DLD1 (cell line): ENCODE measurements at regions not wholly inside any gene's neighbourhood (a gene's known extent, or its start where the extent isn't known, plus 50 kb on each side); places are given as distances from the start of the nearest gene placed in this dataset.

Experiments
- in situ Hi-C: cut with HindIII; loops from 2 replicates; pipeline ENCODE4 v1.10.0; 2017; ENCODE audit warnings: low sequenced_read_pairs

DNA sequence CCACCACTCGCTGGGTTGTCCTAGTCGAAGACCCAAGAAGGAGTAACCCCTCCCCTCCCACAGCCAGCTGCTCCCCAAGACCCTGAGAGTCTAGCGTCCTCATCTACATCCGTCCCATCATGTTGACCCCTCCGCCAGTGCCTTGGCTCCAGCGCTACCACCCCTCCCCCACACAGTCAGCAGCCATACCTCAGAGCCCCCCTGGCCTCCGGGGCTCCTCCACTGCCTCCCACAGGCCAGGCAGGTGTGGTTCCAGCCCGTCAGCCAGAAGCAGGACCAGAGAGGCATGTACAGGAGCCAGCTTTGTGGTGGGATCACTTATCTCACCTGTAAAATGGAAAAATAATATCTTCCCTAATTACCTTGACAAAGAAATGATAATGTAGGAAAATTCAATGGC lies 51.5 kb upstream of the PHF21B start:
- in situ Hi-C loops, result no loop called here

DNA sequence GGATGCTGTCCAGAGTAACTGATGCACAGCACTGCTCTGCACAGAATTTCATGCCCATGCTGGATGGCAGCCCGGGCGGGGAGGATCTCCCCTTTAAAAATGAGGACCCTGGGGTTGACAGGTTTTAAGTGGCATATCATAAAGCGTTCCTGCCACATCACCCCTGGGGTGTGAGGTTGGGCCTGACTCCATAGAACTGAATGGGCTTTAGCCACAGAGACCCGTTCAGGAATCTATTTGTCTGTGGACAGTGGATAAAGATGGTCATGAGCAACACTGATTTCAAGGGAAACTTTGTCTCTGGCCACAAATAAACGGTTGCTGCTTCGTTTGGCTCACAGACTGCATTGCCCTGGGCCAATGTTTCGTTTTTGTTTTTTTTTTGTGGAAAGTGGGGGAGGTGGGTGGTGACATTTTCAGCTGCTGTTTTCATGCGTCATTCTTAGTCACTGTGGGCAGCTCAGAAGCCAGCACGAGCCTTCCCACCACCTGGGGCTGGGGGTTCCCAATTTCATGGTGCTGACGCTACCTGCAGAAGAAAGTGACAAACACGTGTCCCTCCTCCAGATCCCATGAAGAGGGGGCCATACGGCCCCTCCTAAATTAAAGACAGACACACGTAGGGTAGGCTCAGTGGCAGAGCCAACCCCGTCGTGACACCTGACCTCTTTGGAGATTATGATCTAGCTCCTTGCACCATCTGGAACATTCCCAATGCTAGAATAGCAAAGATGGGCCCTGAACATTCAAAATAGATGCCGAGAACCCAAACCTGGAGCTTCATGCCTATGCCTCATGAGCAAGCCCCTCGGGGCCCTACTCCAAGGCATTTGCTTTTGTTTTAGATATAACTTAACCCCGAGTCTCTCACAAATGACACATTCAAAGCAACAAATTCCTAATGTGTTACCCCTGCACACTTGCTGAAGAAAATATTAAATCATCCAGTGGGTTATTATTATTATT lies 54.8 kb upstream of the PHF21B start:
- in situ Hi-C loops, result no loop called here

DNA sequence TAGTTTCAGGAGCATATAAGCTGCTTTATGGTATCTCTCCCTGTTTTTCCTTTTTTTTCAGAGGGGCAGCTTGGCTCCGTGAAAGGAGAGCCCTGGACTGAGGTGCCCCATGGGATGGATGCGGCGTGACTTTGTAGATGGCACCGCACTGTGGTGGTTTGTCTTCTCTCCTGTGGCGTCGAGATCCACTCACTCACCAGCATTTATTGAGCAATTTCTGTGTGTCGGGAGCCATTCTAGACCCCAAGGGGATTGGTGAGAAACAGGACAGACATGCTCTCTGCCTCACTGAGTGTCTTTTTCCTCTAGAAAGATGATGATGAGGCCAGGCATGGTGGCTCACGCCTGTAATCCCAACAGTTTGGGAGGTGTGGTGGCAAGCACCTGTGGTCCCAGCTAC lies 55.9 kb upstream of the PHF21B start:
- in situ Hi-C loops, result no loop called here

DNA sequence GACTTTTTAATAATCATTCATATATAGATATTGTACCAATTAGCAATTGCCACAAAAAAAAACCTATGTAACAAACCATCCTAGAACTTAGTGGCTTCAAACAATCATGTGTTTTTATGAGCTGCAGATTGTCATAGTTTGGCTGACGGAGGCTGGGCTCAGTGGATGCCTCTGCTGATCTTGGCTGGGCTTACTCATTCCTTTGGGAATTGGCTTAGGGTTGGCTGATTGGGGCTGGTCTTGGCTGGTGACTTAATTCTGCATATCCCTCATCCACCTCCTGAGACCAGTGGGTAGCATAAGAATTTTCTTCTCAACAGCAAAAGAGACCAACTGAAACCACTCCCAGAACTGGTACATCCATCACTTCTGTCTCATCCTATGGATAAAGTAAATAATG lies 57.9 kb upstream of the PHF21B start:
- in situ Hi-C loops, result no loop called here

DNA sequence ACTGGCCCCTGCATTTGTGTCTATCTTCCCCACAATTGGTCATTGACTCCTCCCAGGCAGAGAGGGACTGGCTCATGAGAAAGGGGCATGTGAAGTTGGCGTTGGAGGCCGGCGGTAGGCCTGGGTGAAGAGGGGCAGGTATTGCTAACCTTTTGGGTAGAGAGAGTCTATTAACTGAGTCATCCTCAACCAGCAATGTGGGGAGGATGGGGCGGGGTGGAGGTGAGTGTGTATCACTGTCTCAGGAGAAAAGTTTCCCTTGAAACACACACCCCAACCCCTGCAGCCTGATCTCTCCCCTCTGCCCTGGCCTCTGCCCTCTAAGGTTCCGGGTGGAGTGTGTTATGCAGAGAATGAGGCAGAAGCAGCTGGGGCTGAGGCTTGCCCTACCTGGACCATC lies 60.1 kb upstream of the PHF21B start:
- in situ Hi-C loops, result no loop called here

DNA sequence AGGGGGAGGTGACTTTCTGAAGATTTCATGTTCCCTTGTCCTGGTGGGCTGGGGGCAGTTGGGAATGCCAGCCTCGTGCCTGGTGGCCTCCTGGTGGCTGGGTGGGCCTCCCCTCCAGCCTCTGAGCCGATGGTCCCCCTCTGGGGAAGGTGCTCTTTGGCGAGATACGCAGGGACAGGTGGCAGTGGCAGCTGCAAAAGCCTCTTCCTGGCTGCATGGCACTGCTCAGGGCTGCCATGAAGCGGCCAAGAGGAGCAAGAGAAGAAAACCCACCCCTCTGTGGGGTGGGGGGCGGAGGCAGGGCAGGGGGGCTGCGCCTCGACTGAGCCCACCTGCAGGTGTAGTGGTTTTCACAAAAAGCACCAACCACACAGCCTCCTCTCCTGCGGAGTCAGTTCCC lies 61.8 kb upstream of the PHF21B start:
- in situ Hi-C loops, result no loop called here

DNA sequence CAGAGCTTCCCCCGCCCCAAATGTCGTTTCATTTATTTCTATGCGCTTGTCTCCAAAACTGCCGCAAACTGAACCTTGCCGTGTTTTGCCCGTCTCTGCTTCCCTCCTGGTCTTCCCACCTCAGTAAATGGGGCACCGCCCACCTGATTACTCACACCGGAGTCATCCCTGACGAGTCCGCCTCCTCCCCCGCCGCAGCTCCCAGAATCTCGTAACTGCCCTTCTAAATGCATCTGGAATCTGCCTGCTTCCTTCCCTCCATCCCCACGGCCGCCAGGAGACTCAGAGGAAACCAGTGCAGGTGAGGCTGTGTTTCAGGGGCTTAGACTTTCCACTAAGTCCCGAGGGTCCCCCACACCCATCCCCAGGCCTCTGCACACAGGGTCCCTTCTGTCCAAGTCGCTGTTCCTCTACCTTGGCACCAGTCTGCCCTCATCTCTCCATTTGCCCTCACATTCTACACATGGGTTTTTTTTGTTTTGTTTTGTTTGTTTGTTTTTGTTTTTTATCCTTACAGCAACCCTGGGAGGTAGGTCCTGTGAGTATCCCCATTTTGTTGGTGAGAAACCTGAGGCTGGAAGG lies 62.6 kb upstream of the PHF21B start:
- in situ Hi-C loops, result no loop called here

DNA sequence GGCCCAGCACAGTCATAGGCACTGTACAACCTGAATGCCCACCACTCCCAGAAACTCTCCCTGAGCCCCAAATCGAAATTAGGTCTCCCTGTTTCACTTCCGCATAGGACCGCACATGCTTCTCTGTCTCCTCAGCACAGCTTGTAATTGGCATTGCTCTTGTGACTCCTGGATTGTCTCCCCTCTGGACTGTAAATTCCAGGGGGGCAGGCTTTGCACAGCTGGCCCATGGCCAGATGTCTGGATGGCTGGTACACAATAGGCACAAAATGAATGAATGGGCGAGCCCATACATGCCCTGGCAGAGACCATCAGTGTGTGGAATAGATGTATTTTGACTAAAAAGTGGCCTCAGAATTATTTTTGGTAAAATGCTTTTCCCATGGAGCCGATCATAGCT lies 63.3 kb upstream of the PHF21B start:
- in situ Hi-C loops, result no loop called here

DNA sequence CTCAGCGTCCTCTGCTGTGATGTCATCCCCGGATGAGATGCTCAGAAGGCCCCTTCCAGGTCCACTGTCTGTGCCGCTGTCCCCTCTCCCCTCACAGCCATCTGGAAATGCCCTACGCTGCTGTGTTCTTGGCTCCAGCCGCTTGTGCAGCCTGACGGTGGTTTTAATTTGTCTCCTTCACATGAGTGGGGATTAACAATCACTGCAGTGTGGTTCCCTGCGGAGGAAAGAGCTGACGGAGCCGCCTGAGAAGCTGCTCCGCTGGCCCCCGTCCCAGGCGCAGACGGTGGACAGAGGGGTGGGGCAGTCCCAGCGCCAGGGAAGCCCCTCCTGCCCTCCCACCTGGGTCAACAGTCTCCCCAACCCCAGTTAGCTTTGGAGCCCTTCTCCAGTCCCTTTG lies 67.5 kb upstream of the PHF21B start:
- in situ Hi-C loops, result no loop called here

DNA sequence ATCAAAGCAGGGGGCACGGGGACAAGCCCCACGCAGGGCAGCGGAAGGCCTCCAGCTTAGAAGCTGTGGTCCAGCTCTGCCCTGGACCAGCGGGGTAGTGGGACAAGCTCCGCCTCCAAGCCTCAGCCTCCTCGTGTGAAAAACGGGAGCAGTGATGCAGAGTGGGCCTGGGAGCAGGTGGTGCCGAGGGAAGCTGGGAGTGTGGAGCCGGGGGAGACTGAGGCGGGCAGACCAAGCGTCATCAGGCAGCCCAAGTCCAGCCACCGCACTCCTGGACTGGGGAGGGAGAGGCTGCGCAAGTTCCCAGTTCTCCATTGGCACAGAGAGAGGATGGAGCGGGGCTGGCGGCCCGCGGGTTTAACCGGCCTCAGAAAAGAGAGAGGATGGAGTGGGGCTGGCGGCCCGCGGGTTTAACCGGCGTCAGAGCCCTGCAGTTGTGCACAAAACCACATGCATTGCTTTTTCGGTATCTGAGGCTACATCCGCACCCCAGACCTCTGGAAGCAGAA lies 68.1 kb upstream of the PHF21B start:
- in situ Hi-C loops, result no loop called here

DNA sequence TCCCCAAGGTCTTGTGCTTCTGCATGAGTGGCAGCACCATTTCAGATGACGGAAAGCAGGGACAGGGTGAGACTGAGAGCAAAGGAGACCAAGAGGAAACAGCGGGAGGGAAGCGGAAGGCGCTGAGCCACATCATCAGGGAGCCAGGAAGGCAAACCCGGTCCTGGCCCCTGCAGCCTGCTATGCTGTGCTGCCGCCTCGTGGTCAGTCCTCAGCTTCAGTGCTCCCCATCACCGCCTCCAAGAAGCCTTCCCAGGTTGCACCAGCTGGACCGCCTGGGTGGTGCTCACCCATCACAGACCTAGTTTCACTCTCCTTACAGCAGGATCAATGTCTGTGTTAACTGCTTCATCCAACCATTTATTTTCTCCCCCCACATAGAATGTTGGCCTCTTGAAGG lies 73.0 kb upstream of the PHF21B start:
- in situ Hi-C loops, result no loop called here

DNA sequence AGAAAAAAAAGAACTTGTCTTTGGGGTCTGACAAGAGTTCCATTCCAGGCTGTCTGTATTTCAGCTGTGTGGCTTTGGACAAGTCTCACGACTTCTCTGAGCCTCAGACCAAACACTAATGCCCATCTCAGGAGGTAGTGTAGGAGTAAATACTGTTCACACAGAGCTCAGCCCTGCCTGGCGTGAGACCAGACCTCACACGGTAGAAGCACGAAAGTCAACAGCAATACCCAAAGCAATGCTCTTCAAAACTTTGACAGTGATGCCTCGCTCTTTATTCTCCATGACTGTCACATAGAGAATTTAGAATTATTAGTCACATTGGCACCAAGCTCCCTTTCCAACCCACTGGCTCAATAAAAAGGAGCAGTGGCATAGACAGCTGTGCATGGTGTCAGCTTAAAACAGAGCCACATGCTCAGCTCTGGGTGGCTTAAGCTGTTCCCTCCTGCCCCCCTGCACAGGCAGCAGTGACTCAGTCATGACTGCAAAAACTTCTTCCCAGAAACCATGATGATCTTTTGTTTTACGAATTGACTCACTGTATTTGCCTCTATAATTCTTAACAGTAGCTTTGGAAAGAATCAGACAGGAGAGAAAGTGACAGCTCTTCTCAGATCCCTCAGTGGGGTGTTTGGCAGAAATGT lies 74.0 kb upstream of the PHF21B start:
- in situ Hi-C loops, result no loop called here

DNA sequence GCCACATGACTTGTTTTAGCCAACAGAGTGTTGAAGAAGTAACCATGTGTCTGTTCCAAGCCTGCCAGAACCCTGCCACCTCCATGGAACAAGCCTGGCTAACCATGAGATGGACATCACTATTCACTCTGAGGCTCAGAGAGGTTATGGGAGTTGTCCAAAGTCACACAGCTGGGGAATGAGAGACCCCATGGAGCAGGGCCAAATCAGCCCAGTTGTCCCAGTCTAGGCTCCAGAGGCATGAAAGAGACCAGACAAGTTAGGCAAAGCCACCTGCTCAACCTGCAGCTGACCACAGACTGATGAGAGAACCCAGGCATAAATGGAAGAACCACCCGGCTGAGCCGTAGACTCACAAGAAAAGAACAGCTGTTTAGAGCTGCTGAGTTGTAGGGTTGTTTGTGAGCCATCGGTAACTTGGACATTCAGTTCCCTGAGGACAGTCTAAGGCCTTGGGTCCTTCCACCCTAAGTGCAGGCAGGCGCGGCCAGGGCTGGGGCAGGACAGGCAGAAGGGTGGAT lies 74.7 kb upstream of the PHF21B start:
- in situ Hi-C loops, result no loop called here

DNA sequence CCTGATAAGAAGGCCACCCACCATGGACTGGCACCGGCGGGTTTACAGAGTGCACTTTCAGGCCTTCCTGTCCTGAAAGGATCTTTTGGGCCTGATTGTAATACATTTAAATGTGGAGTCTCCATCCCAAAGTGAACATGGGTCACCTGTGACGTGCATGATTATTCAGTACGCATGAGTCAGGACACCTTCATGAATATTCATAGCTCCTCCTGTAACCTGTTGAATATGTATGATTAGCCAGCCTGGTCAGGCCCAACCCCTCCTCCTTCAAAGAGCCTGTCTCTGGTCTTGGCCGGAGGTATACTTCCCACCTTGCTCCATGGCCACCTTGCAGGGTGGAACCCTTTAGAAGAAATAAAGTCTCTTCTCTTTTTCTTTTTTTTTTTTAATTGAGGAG lies 75.9 kb upstream of the NUP50 start:
- in situ Hi-C loops, result no loop called here

DNA sequence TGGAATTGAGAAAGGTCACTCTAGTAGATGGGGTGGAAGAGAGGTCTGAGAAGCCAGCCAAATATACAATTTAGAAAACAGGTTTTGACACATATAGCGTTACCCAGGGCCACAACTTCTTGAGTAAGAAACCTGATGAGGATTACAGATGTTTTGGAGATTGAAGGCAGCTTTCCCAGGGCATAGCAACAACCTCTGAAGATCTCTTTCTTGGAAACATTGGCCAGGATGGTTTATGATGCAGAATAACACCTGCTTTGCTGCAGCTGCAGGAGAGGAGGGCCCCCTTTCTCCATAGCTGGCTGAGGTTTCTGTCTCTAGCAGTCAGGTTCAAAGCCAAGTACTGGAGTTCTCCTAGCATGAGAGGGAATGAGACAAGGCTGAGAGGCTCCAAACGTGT lies 75.1 kb upstream of the NUP50 start:
- in situ Hi-C loops, result no loop called here

DNA sequence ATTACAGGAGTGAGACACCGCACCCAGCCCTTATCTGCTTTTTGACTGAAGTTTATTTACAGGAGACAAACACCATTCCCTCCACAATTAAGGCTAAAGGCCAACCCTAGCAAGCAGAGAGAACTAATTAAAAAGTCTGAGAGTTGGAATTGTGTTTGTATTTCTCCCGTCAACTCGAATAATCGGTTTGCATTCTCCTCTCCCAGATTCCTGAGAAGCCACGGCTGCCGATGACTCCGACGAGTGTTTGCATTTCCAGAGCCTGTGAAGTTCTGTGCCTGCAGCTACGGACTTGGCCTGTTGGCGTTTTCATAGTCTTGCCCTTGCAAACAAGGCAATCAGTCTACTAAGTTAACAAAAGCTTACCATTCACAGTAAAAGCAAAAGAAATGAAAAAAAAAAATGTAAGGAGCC lies 73.2 kb upstream of the NUP50 start:
- in situ Hi-C loops, result loop anchor here (5.0 kb wide), 1 partner anchor 108 kb away; no protein-coding TSS in a partner anchor

DNA sequence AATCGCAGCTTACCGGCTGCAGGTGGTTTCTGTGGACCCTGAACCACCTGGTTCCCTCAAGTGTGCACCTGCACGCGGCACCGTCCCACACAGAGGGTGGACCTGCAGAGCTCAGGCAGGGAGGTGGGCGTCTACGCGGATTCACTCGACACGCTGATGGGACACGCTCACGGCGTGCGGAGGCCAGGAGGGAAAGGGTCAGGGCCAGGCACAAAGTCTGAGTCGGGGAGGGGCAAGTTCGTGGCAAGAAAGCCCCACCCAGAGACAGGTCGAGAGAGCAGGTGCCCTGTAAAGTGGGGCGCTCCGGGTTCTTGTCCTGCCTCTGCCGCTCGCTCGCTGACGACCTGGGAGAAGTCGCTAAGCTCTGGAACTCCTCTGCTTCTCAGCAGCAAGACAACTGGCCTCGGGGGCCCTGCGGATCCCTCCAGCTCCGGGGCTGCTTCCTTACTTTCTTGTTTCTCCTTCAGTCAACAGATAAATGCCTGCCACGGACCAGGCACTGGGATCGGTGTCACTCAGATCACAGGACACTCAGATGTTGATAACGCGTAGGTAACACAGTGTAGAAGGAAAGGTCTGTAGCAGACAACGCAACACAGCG lies 72.4 kb upstream of the NUP50 start:
- in situ Hi-C loops, result loop anchor here (5.0 kb wide), 1 partner anchor 109 kb away; no protein-coding TSS in a partner anchor

DNA sequence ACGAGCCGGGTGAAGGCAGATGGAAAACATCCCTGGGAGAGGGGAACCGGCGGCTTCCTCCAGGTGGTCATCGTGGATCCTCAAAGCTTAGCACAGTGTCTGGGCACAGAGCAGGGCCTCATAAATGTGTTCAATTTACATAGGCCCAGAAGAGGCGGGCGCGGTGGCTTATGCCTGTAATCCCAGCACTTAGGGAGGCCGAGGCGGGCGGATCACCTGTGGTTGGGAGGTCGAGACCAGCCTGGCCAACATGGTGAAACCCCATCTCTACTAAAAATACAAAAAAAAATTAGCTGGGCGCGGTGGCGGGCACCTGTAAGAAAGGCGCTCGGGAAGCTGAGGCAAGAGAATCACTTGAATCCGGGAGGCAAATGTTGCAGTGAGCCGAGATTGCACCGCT lies 71.8 kb upstream of the NUP50 start:
- in situ Hi-C loops, result loop anchor here (5.0 kb wide), 1 partner anchor 110 kb away; no protein-coding TSS in a partner anchor

DNA sequence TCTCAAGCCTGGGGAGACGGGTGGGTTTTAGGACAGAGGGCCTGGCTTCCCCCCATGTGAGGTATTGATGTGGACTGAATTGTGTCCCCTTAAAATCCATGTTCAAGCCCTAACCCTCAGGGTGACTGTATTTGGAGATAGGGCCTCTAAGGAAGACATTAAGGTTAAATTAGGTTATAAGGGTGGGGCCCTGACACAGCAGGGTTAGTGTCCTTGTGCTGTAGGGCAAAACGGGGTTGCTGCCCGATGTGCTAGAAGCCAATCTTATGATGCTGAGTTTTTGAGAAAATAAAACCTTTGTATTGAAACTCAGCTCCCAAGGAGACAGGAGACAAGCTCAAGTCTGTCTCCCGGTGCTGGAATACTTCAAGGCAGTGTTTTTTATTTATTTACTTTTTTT lies 71.1 kb upstream of the NUP50 start:
- in situ Hi-C loops, result loop anchor here (5.0 kb wide), 1 partner anchor 110 kb away; no protein-coding TSS in a partner anchor

DNA sequence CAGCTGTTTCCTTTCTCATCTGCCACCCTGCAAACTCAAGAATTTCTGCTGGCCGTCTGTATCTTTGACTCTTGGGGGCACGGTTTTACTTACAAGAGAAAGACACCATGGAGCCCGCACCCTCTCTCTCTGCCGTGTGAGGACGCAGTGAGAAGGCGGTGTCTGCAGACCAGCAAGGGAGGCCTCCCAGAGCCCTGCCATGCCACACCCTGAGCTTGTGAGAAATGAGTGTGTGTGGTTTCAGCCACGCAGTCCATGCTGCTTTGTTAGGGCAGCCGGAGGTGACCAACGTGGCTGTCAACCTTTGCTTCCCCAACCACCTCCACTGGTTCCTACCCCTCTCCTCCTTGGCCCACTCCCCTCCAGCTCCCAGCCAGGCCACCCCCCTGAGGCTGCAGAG lies 70.1 kb upstream of the NUP50 start:
- in situ Hi-C loops, result loop anchor here (5.0 kb wide), 1 partner anchor 111 kb away; no protein-coding TSS in a partner anchor
